ENCODE measurements at regions not wholly inside any gene's neighbourhood (a gene's known extent, or its start where the extent isn't known, plus 50 kb on each side); places are given as distances from the start of the nearest gene placed in this dataset.
"Not testable (repeated sequence)": the region's sequence is repeated elsewhere in the genome, so short reads cannot be mapped to it uniquely, and the experiment has no call there.

DNA sequence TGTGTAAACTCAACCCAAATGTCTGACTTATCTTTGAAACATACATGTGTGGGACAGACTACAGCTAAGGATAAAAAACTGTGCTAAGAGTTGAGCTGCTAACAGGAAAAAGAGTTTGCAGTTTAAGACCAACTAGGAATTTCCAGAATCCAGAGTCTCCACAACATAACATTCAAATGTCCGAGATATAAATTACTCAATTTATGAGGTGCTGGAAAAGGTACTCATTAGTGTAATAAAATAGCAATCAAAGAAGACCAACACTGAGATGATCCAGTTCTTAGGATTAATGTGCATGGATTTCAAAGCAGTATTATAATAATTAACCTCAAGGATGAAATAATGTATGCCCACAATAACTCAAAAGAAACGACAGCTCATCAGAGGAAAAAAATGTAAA is 426.5 kb upstream of the KCNMB2 start:
- Mint-ChIP-seq H3K27me3 (ENCODE audit: insufficient read depth, unreplicated experiment) (no peaks in the 10 kb centered on the region), H3K36me3 (ENCODE audit: insufficient read depth, unreplicated experiment) (no peaks in the 10 kb centered on the region), H3K27ac (ENCODE audit: unreplicated experiment) (no peak overlapping the region), H3K4me1 (ENCODE audit: low read depth, unreplicated experiment) (no peaks in the 10 kb centered on the region), H3K4me3 (ENCODE audit: unreplicated experiment) (no peak overlapping the region), H3K9me3 (ENCODE audit: unreplicated experiment) (no peaks in the 10 kb centered on the region)
- Histone ChIP-seq H3K4me3 (ENCODE audit: low read depth, low read length) (no peak overlapping the region), H3K36me3 (ENCODE audit: control insufficient read depth, insufficient read depth, low read length) (no peaks in the 10 kb centered on the region), H3K9me3 (no peaks in the 10 kb centered on the region), H3K27me3 (replicated peaks; ENCODE audit: control insufficient read depth, insufficient read depth, low read length) (no peaks in the 10 kb centered on the region), H3K4me1 (no peaks in the 10 kb centered on the region)
- intact Hi-C loops (cut with micrococcal nuclease; ENCODE audit: unreplicated experiment) = no loop called here
- TF ChIP-seq, protein P1, sequence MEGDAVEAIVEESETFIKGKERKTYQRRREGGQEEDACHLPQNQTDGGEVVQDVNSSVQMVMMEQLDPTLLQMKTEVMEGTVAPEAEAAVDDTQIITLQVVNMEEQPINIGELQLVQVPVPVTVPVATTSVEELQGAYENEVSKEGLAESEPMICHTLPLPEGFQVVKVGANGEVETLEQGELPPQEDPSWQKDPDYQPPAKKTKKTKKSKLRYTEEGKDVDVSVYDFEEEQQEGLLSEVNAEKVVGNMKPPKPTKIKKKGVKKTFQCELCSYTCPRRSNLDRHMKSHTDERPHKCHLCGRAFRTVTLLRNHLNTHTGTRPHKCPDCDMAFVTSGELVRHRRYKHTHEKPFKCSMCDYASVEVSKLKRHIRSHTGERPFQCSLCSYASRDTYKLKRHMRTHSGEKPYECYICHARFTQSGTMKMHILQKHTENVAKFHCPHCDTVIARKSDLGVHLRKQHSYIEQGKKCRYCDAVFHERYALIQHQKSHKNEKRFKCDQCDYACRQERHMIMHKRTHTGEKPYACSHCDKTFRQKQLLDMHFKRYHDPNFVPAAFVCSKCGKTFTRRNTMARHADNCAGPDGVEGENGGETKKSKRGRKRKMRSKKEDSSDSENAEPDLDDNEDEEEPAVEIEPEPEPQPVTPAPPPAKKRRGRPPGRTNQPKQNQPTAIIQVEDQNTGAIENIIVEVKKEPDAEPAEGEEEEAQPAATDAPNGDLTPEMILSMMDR (IDR thresholded peaks at IDR 0.05; ENCODE audit: insufficient read depth in 1 of 2, low read depth in 1 of 2, low read length in 1 of 2, severe bottlenecking in 1 of 2, unreplicated experiment in 1 of 2) = no peak
- CTCF ChIA-PET = no interaction called here
- no TSS peak for BruUV-seq (replicated peaks)
- POLR2A ChIA-PET = no interaction called here
- DNase-seq = no peak

DNA sequence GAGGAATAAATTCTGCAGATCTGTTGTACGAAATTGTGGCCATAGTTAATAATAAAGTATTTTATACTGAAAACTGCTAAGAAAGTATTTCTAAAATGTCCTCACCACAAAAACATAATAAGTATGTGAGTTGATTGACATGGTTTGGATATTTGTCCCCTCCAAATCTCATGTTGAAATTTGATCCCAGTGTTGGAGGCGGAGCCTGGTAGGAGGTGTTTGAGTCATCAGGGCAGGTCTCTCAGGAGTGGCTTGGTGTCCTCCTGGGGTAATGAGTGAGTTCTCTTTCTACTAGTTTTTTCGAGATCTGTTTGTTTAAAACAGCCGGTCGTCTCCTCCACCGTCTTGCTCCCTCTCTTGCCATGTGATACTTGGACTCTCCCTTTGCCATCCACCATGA is 424.1 kb upstream of the KCNMB2 start:
- Mint-ChIP-seq H3K27ac (ENCODE audit: unreplicated experiment) (no peak overlapping the region), H3K4me3 (ENCODE audit: unreplicated experiment) (no peak overlapping the region), H3K36me3 (ENCODE audit: insufficient read depth, unreplicated experiment) (no peaks in the 10 kb centered on the region), H3K4me1 (ENCODE audit: low read depth, unreplicated experiment) (no peaks in the 10 kb centered on the region), H3K9me3 (ENCODE audit: unreplicated experiment) (no peaks in the 10 kb centered on the region), H3K27me3 (ENCODE audit: insufficient read depth, unreplicated experiment) (no peaks in the 10 kb centered on the region)
- Histone ChIP-seq H3K4me3 (ENCODE audit: low read depth, low read length) (no peak overlapping the region), H3K27me3 (replicated peaks; ENCODE audit: control insufficient read depth, insufficient read depth, low read length) (no peaks in the 10 kb centered on the region), H3K36me3 (ENCODE audit: control insufficient read depth, insufficient read depth, low read length) (no peaks in the 10 kb centered on the region), H3K4me1 (no peaks in the 10 kb centered on the region), H3K9me3 (no peaks in the 10 kb centered on the region)
- TF ChIP-seq, protein P1 (IDR thresholded peaks at IDR 0.05; ENCODE audit: insufficient read depth in 1 of 2, low read depth in 1 of 2, low read length in 1 of 2, severe bottlenecking in 1 of 2, unreplicated experiment in 1 of 2) = no peak
- POLR2A ChIA-PET = no interaction called here
- peak; percentile 5 to 41 for DNase-seq
- no TSS peak for BruUV-seq (replicated peaks)
- intact Hi-C loops (cut with micrococcal nuclease; ENCODE audit: unreplicated experiment) = no loop called here
- CTCF ChIA-PET = no interaction called here

DNA sequence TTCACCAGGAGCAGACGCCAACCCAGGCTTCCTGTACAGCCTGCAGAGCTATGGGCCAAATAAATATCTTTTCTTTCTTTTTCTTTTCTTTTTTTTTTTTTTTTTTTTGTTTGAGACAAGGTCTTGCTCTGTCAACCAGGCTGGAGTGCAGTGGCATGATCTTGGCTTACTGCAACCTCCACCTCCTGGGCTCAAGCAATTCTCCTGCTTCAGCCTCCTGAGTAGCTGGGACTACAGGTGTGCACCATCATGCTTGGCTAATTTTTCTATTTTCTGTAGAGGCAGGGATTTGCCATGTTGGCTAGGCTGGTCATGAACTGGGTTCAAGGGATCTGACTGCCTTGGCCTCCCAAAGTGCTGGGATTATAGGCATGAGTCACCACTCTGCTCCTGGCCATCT is 423.7 kb upstream of the KCNMB2 start:
- BruUV-seq (replicated peaks); H3K36me3 ChIP-seq (ENCODE audit: control insufficient read depth, insufficient read depth, low read length); H3K4me1 ChIP-seq; H3K4me3 Mint-ChIP-seq (ENCODE audit: unreplicated experiment); H3K27me3 ChIP-seq (replicated peaks; ENCODE audit: control insufficient read depth, insufficient read depth, low read length); H3K27ac Mint-ChIP-seq (ENCODE audit: unreplicated experiment); H3K9me3 Mint-ChIP-seq (ENCODE audit: unreplicated experiment); H3K4me1 Mint-ChIP-seq (ENCODE audit: low read depth, unreplicated experiment); intact Hi-C loops (cut with micrococcal nuclease; ENCODE audit: unreplicated experiment); POLR2A ChIA-PET; H3K9me3 ChIP-seq; CTCF ChIA-PET; DNase-seq; H3K4me3 ChIP-seq (ENCODE audit: low read depth, low read length); H3K36me3 Mint-ChIP-seq (ENCODE audit: insufficient read depth, unreplicated experiment); H3K27me3 Mint-ChIP-seq (ENCODE audit: insufficient read depth, unreplicated experiment): not testable (repeated sequence)

DNA sequence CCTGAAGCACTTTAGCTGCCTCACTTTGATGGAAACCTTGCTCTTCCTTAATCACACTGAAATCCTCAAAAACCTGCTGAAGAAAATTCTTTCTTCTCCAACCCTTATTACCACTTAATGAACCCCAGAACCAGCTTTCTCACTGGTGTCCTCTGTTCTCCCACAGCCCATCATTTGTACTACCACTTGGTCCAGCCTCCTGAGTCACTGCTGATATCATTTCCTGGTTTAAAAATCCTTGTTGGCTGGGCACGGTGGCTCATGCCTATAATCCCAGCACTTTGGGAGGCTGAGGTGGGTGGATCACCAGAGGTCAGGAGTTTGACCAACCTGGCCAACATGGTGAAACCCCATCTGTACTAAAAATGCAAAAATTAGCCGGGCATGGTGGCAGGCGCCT is 418.6 kb upstream of the KCNMB2 start:
- no peak overlapping the region for H3K4me3 ChIP-seq (ENCODE audit: low read depth, low read length)
- ChIA-PET POLR2A (no interaction called here), CTCF (no interaction called here)
- intact Hi-C loops (cut with micrococcal nuclease; ENCODE audit: unreplicated experiment) = no loop called here
- H3K27me3 ChIP-seq (replicated peaks; ENCODE audit: control insufficient read depth, insufficient read depth, low read length) = no peaks in the 10 kb centered on the region
- Mint-ChIP-seq H3K9me3 (ENCODE audit: unreplicated experiment) (no peaks in the 10 kb centered on the region), H3K27ac (ENCODE audit: unreplicated experiment) (no peak overlapping the region), H3K4me3 (ENCODE audit: unreplicated experiment) (no peak overlapping the region), H3K4me1 (ENCODE audit: low read depth, unreplicated experiment) (no peaks in the 10 kb centered on the region), H3K27me3 (ENCODE audit: insufficient read depth, unreplicated experiment) (no peaks in the 10 kb centered on the region), H3K36me3 (ENCODE audit: insufficient read depth, unreplicated experiment) (no peaks in the 10 kb centered on the region)
- no peaks in the 10 kb centered on the region for H3K4me1 ChIP-seq
- no peaks in the 10 kb centered on the region for H3K9me3 ChIP-seq
- TF ChIP-seq, protein P1 (IDR thresholded peaks at IDR 0.05; ENCODE audit: insufficient read depth in 1 of 2, low read depth in 1 of 2, low read length in 1 of 2, severe bottlenecking in 1 of 2, unreplicated experiment in 1 of 2) = no peak
- BruUV-seq (replicated peaks) = no TSS peak
- H3K36me3 ChIP-seq (ENCODE audit: control insufficient read depth, insufficient read depth, low read length) = no peaks in the 10 kb centered on the region
- DNase-seq = no peak

DNA sequence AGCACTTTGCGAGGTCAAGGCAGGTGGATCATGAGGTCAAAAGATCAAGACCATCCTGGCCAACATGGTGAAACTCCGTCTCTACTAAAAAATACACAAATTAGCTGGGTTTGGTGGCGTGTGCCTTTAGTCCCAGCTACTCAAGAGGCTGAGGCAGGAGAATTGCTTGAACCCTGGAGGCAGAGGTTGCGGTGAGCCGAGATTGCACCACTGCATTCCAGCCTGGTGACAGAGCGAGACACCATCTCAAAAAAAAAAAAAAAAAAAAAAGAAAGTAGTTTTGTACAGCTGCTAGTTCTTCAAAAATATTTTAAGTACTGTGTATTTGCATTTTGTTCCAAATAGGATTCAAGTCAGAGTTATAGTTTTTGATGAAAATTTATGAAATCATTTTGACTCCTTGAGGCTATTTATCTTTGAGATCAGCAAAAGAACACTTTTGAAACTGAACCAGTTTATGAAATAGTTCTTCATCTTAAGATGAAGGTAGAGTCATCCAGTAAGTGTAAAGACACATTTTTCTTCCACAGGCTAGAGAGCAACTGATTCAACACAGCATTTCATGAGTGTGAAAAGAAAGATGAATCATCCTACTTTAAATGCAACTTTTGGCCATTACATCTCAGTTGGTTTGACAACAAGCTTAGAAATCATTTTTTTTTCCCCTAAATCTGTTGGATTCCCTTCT is 416.5 kb upstream of the KCNMB2 start:
- POLR2A ChIA-PET; CTCF ChIA-PET; DNase-seq; H3K4me1 Mint-ChIP-seq (ENCODE audit: low read depth, unreplicated experiment); H3K4me3 Mint-ChIP-seq (ENCODE audit: unreplicated experiment); H3K36me3 Mint-ChIP-seq (ENCODE audit: insufficient read depth, unreplicated experiment); H3K27me3 Mint-ChIP-seq (ENCODE audit: insufficient read depth, unreplicated experiment); BruUV-seq (replicated peaks); H3K27ac Mint-ChIP-seq (ENCODE audit: unreplicated experiment); H3K9me3 ChIP-seq; H3K27me3 ChIP-seq (replicated peaks; ENCODE audit: control insufficient read depth, insufficient read depth, low read length); H3K4me3 ChIP-seq (ENCODE audit: low read depth, low read length); H3K36me3 ChIP-seq (ENCODE audit: control insufficient read depth, insufficient read depth, low read length); intact Hi-C loops (cut with micrococcal nuclease; ENCODE audit: unreplicated experiment); H3K4me1 ChIP-seq; H3K9me3 Mint-ChIP-seq (ENCODE audit: unreplicated experiment): not testable (repeated sequence)

All from Caco-2 (cell line).